H1 (cell line): ENCODE measurements at regions not wholly inside any gene's neighbourhood (a gene's known extent, or its start where the extent isn't known, plus 50 kb on each side); places are given as distances from the start of the nearest gene placed in this dataset.

Experiments
- CTCF ChIA-PET: fragments of 300-600 bp; sonication (Branson Sonifier 250); formaldehyde crosslinking; loops from one replicate; lab custom pipeline; 2021; ENCODE audit not compliant: partially characterized antibody; lab: Charles Lee
- POLR2A ChIA-PET: fragments of 300-600 bp; sonication (Branson Sonifier 250); formaldehyde crosslinking; loops from one replicate; lab custom pipeline; 2021; ENCODE audit warnings: inconsistent platforms; ENCODE audit not compliant: partially characterized antibody; lab: Charles Lee
- DNase-seq, 2 experiments: peaks; one replicate each; pipeline versions ENCODE4 v3.0.0 to v3.0.0-alpha.2; 2010 to 2022; ENCODE audit warnings: low spot score in 2 of 2, low read depth in 1 of 2, mixed read lengths in 1 of 2
- FAIRE-seq: peaks from 2 replicates; lab custom pipeline; 2011; peaks lifted over from hg19 to GRCh38; lab: Jason Lieb, UNC
- H2AFZ ChIP-seq: 2 replicates; pipeline ENCODE4 v1.8.1; 2012; ENCODE audit warnings: low read length, inconsistent platforms
- H2AK5ac ChIP-seq: 2 replicates; pipeline ENCODE4 v1.6.1; 2013; ENCODE audit warnings: low read depth, low read length
- H2BK120ac ChIP-seq: replicated peaks from 2 replicates; pipeline ENCODE3; 2013; ENCODE audit warnings: low read depth, low read length, inconsistent platforms
- H2BK12ac ChIP-seq: 2 replicates; pipeline ENCODE4 v1.6.1; 2013; ENCODE audit warnings: low read depth, low read length
- H2BK15ac ChIP-seq: 2 replicates; pipeline ENCODE4 v1.6.1; 2013; ENCODE audit warnings: low read length
- H2BK20ac ChIP-seq: 2 replicates; pipeline ENCODE4 v1.6.1; 2013; ENCODE audit warnings: low read length
- H2BK5ac ChIP-seq: 2 replicates; pipeline ENCODE4 v1.6.1; 2013; ENCODE audit warnings: low read depth, low read length
- H3K14ac ChIP-seq: 2 replicates; pipeline ENCODE4 v1.6.1; 2013; ENCODE audit warnings: inconsistent platforms; ENCODE audit not compliant: insufficient read length
- H3K18ac ChIP-seq: 2 replicates; pipeline ENCODE4 v1.6.1; 2013; ENCODE audit warnings: low read length; ENCODE audit errors: extremely low read depth
- H3K23ac ChIP-seq: 2 replicates; pipeline ENCODE4 v1.6.1; 2013; ENCODE audit warnings: inconsistent platforms; ENCODE audit not compliant: insufficient read length
- H3K23me2 ChIP-seq: 2 replicates; pipeline ENCODE4 v1.6.1; 2013; ENCODE audit warnings: low read depth, low read length
- H3K27ac ChIP-seq: 2 replicates; pipeline ENCODE4 v1.6.1; 2011; ENCODE audit warnings: low read depth, low read length, inconsistent platforms
- H3K27me3 ChIP-seq, 4 experiments: replicated peaks in 1 of 4; 1 replicate in 1 of 4; 2 replicates in 3 of 4; pipeline versions ENCODE4 v1.6.1 to v1.8.1; 2011 to 2013; ENCODE audit warnings: low read length in 3 of 4, mild to moderate bottlenecking in 3 of 4, inconsistent platforms in 2 of 4, mixed read lengths in 2 of 4, moderate library complexity in 1 of 4; ENCODE audit not compliant: control insufficient read depth in 3 of 4, insufficient read depth in 3 of 4; ENCODE audit errors: extremely low read depth in 1 of 4
- H3K36me3 ChIP-seq, 4 experiments: 2 replicates each; pipeline versions ENCODE4 v1.6.1 to v1.8.1; 2011 to 2013; ENCODE audit warnings: mild to moderate bottlenecking in 4 of 4, low read length in 3 of 4, moderate library complexity in 2 of 4, control low read depth in 1 of 4, inconsistent platforms in 1 of 4; ENCODE audit not compliant: insufficient read depth in 4 of 4, control insufficient read depth in 2 of 4
- H3K4ac ChIP-seq: replicated peaks from 2 replicates; pipeline ENCODE3; 2013; ENCODE audit warnings: low read length, low read depth, mixed read lengths, inconsistent platforms; ENCODE audit not compliant: insufficient read length
- H3K4me1 ChIP-seq, 4 experiments: replicated peaks in 1 of 4; 1 replicate in 1 of 4; 2 replicates in 3 of 4; pipeline versions ENCODE4 v1.6.1 to v1.8.1; 2011 to 2013; ENCODE audit warnings: low read length in 3 of 4, inconsistent platforms in 2 of 4, mixed read lengths in 1 of 4; ENCODE audit not compliant: insufficient read depth in 4 of 4, control insufficient read depth in 3 of 4
- H3K4me2 ChIP-seq, 2 experiments: 2 replicates each; pipeline versions ENCODE4 v1.6.1 to v1.8.1; 2011 to 2013; ENCODE audit warnings: low read depth in 2 of 2, low read length in 2 of 2, control low read depth in 1 of 2, inconsistent platforms in 1 of 2, mild to moderate bottlenecking in 1 of 2; ENCODE audit not compliant: insufficient read depth in 1 of 2
- H3K4me3 ChIP-seq, 4 experiments: fragments of 200-600, 300-600 bp in 1 of 4; sonication (generic), shearing (Covaris generic), sonication (Bioruptor Twin) in 1 of 4; 2 replicates each; pipeline versions ENCODE4 v1.5.1 to v1.8.1; 2011 to 2016; ENCODE audit warnings: low read length in 4 of 4, low read depth in 3 of 4, control low read depth in 2 of 4, inconsistent platforms in 2 of 4, mild to moderate bottlenecking in 2 of 4, mixed read lengths in 1 of 4, moderate library complexity in 1 of 4; ENCODE audit not compliant: insufficient read depth in 2 of 4; ENCODE audit errors: extremely low read depth in 1 of 4
- H3K56ac ChIP-seq: replicated peaks from 2 replicates; pipeline ENCODE3; 2013; ENCODE audit warnings: low read depth, mild to moderate bottlenecking, mixed read lengths, low read length, inconsistent platforms; ENCODE audit not compliant: insufficient read length
- H3K79me1 ChIP-seq: 2 replicates; pipeline ENCODE4 v1.6.1; 2013; ENCODE audit warnings: low read depth, low read length, control low read depth
- H3K79me2 ChIP-seq, 2 experiments: 2 replicates each; pipeline versions ENCODE4 v1.6.1 to v1.8.1; 2012 to 2013; ENCODE audit warnings: low read length in 2 of 2, mild to moderate bottlenecking in 2 of 2, inconsistent platforms in 1 of 2; ENCODE audit not compliant: insufficient read depth in 2 of 2, control insufficient read depth in 1 of 2
- H3K9ac ChIP-seq, 4 experiments: replicated peaks in 1 of 4; 1 replicate in 1 of 4; 2 replicates in 3 of 4; pipeline versions ENCODE4 v1.6.1 to v1.8.1; 2011 to 2013; ENCODE audit warnings: low read depth in 3 of 4, low read length in 3 of 4, control low read depth in 2 of 4, mild to moderate bottlenecking in 2 of 4, moderate library complexity in 2 of 4, inconsistent platforms in 1 of 4; ENCODE audit errors: extremely low read depth in 1 of 4
- H3K9me3 ChIP-seq, 2 experiments: 2 replicates each; pipeline versions ENCODE4 v1.6.1 to v1.8.1; 2012 to 2013; ENCODE audit warnings: mild to moderate bottlenecking in 2 of 2, moderate library complexity in 2 of 2, control low read depth in 1 of 2, inconsistent platforms in 1 of 2, low read depth in 1 of 2, low read length in 1 of 2, mixed read lengths in 1 of 2; ENCODE audit not compliant: insufficient read depth in 2 of 2
- H4K20me1 ChIP-seq, 2 experiments: replicated peaks in 1 of 2; 2 replicates each; pipeline versions ENCODE3 to v1.8.1; 2011 to 2013; ENCODE audit warnings: inconsistent platforms in 2 of 2, low read length in 2 of 2, mild to moderate bottlenecking in 1 of 2; ENCODE audit not compliant: insufficient read depth in 2 of 2, control insufficient read depth in 1 of 2
- H4K5ac ChIP-seq: 2 replicates; pipeline ENCODE4 v1.6.1; 2013; ENCODE audit warnings: low read length, low read depth, mixed read lengths, inconsistent platforms; ENCODE audit not compliant: insufficient read length
- H4K8ac ChIP-seq: 2 replicates; pipeline ENCODE4 v1.8.0; 2013; ENCODE audit warnings: mild to moderate bottlenecking, moderate library complexity, low read length, inconsistent platforms; ENCODE audit not compliant: insufficient read depth; ENCODE audit errors: extremely low read depth
- H4K91ac ChIP-seq: replicated peaks from 2 replicates; pipeline ENCODE3; 2013; ENCODE audit warnings: low read length, mixed read lengths, inconsistent platforms; ENCODE audit not compliant: insufficient read length
- KDM4A ChIP-seq: IDR thresholded peaks from one replicate; pipeline ENCODE4 v1.7.1; 2012; ENCODE audit warnings: low read depth, mild to moderate bottlenecking, moderate library complexity, low read length, inconsistent platforms; ENCODE audit not compliant: severe bottlenecking
- NRF1 ChIP-seq: IDR thresholded peaks from 2 replicates; pipeline ENCODE4 v1.6.1; 2011; ENCODE audit warnings: mild to moderate bottlenecking, low read depth, low read length, improper control_type of control experiment
- POLR2A ChIP-seq, 2 experiments: IDR thresholded peaks; 1 replicate in 1 of 2; 2 replicates in 1 of 2; pipeline ENCODE4 v1.6.1; 2011; ENCODE audit warnings: low read depth in 2 of 2, low read length in 2 of 2, mild to moderate bottlenecking in 2 of 2; ENCODE audit errors: control extremely low read depth in 1 of 2
- RAD21 ChIP-seq, 2 experiments: IDR thresholded peaks in 1 of 2; conservative IDR thresholded peaks in 1 of 2; 2 replicates each; pipeline ENCODE4 v1.6.1; 2011; ENCODE audit warnings: low read depth in 2 of 2, low read length in 2 of 2, improper control_type of control experiment in 1 of 2, inconsistent platforms in 1 of 2, mild to moderate bottlenecking in 1 of 2, moderate library complexity in 1 of 2
- RXRA ChIP-seq: IDR thresholded peaks from 2 replicates; pipeline ENCODE4 v1.6.1; 2011; ENCODE audit warnings: low read depth, mild to moderate bottlenecking, low read length, moderate library complexity; ENCODE audit not compliant: insufficient read depth
- SP1 ChIP-seq: IDR thresholded peaks from 2 replicates; pipeline ENCODE4 v1.6.1; 2011; ENCODE audit warnings: low read depth, low read length

- no peaks in the 10 kb centered on the region for H3K9me3 ChIP-seq
- H3K9ac ChIP-seq, result no peak overlapping the region
- no peak overlapping the region for H2AK5ac ChIP-seq
- H3K27ac ChIP-seq, result no peak overlapping the region
- no peaks in the 10 kb centered on the region for H3K27me3 ChIP-seq
- POLR2A ChIA-PET, result no interaction called here
- H2BK12ac ChIP-seq, result no peak overlapping the region
- H3K4me2 ChIP-seq, result no peak overlapping the region
- no peak overlapping the region for H2BK15ac ChIP-seq
- no peak overlapping the region for H2BK120ac ChIP-seq
- no peak for FAIRE-seq
- H4K20me1 ChIP-seq, result no peaks in the 10 kb centered on the region
- H3K79me1 ChIP-seq, result no peaks in the 10 kb centered on the region
- DNase-seq, result no peak
- H4K5ac ChIP-seq, result no peak overlapping the region
- H2BK5ac ChIP-seq, result no peak overlapping the region
- no peaks in the 10 kb centered on the region for H3K23me2 ChIP-seq
- no peaks in the 10 kb centered on the region for H3K79me2 ChIP-seq
- H3K56ac ChIP-seq, result no peak overlapping the region
- H4K91ac ChIP-seq, result no peak overlapping the region
- H2BK20ac ChIP-seq, result no peak overlapping the region
- H2AFZ ChIP-seq, result no peak overlapping the region
- no peak overlapping the region for H3K23ac ChIP-seq
- no peak overlapping the region for H3K18ac ChIP-seq
- H3K14ac ChIP-seq, result no peak overlapping the region
- H3K4me1 ChIP-seq, result no peaks in the 10 kb centered on the region
- H3K4ac ChIP-seq, result no peak overlapping the region
- CTCF ChIA-PET, result interaction anchor here (0.6 kb wide), 1 partner anchor 223 kb away, joined by 3 read pairs; no protein-coding TSS in a partner anchor
- no peaks in the 10 kb centered on the region for H3K36me3 ChIP-seq
- H4K8ac ChIP-seq, result no peak overlapping the region
- H3K4me3 ChIP-seq, result no peak overlapping the region
- TF ChIP-seq NRF1 (no peak), KDM4A (no peak), SP1 (no peak), RXRA (no peak), POLR2A (IDR thresholded peaks at IDR 0.05; ENCODE audit: control extremely low read depth in 1 of 2, low read depth in 2 of 2, low read length in 2 of 2) (no peak), RAD21 (IDR thresholded peaks at IDR 0.05 in 1 of 2, conservative IDR thresholded peaks at IDR 0.05 in 1 of 2; ENCODE audit: low read depth in 2 of 2, low read length in 2 of 2) (no peak)
- TF ChIP-seq, all 59 proteins: peak for 0
These were observed 232.4 kb downstream of the SLITRK5 start for GRCh38 chr13:87903553-87903952.
